AG08395 (cell line): ENCODE measurements at regions not wholly inside any gene's neighbourhood (a gene's known extent, or its start where the extent isn't known, plus 50 kb on each side); places are given as distances from the start of the nearest gene placed in this dataset.
"Not testable (repeated sequence)": the region's sequence is repeated elsewhere in the genome, so short reads cannot be mapped to it uniquely, and the experiment has no call there.

Source experiments
- DNase-seq: peaks from one replicate; pipeline ENCODE4 v3.0.0; 2012; ENCODE audit warnings: mixed read lengths, low spot score

- DNase-seq: no peak
Measured at GRCh38 chr10:23870651-23871610, 338.0 kb upstream of the KIAA1217 start.

- DNase-seq: no peak
Measured at GRCh38 chr10:23872290-23872689, 336.6 kb upstream of the KIAA1217 start.

- DNase-seq: no peak
Measured at GRCh38 chr10:23877791-23878320, 331.1 kb upstream of the KIAA1217 start.

- no peak for DNase-seq
Measured at GRCh38 chr10:23884670-23885069, 324.3 kb upstream of the KIAA1217 start.

GRCh38 chr10:23885853-23886252 lies 323.1 kb upstream of the KIAA1217 start:
- no peak for DNase-seq

- no peak for DNase-seq
Measured at GRCh38 chr10:23886355-23886754, 322.6 kb upstream of the KIAA1217 start.

- DNase-seq: no peak
Measured at GRCh38 chr10:23891301-23891700, 317.6 kb upstream of the KIAA1217 start.

- DNase-seq: no peak
Measured at GRCh38 chr10:23892296-23892695, 316.6 kb upstream of the KIAA1217 start.

GRCh38 chr10:23897267-23897666 lies 311.7 kb upstream of the KIAA1217 start:
- no peak for DNase-seq

- no peak for DNase-seq
Measured at GRCh38 chr10:23897861-23898260, 311.1 kb upstream of the KIAA1217 start.

GRCh38 chr10:23899166-23899565 lies 309.8 kb upstream of the KIAA1217 start:
- no peak for DNase-seq

GRCh38 chr10:23910291-23910690 lies 298.6 kb upstream of the KIAA1217 start:
- no peak for DNase-seq

- no peak for DNase-seq
Measured at GRCh38 chr10:23912884-23913404, 296.0 kb upstream of the KIAA1217 start.

- DNase-seq: no peak
Measured at GRCh38 chr10:23914641-23915040, 294.3 kb upstream of the KIAA1217 start.

- DNase-seq: no peak
Measured at GRCh38 chr10:23917251-23917840, 291.6 kb upstream of the KIAA1217 start.

- DNase-seq: no peak
Measured at GRCh38 chr10:23918090-23918723, 290.7 kb upstream of the KIAA1217 start.

- no peak for DNase-seq
Measured at GRCh38 chr10:23918839-23919238, 290.1 kb upstream of the KIAA1217 start.

- DNase-seq: no peak
Measured at GRCh38 chr10:23927576-23928325, 281.2 kb upstream of the KIAA1217 start.

GRCh38 chr10:23934023-23934422 lies 274.9 kb upstream of the KIAA1217 start:
- not testable (repeated sequence) for DNase-seq

- DNase-seq: no peak
Measured at GRCh38 chr10:23945845-23946244, 263.1 kb upstream of the KIAA1217 start.

- DNase-seq: no peak
Measured at GRCh38 chr10:23951841-23952240, 257.1 kb upstream of the KIAA1217 start.
